ENCODE measurements at regions not wholly inside any gene's neighbourhood (a gene's known extent, or its start where the extent isn't known, plus 50 kb on each side); places are given as distances from the start of the nearest gene placed in this dataset.

DNA sequence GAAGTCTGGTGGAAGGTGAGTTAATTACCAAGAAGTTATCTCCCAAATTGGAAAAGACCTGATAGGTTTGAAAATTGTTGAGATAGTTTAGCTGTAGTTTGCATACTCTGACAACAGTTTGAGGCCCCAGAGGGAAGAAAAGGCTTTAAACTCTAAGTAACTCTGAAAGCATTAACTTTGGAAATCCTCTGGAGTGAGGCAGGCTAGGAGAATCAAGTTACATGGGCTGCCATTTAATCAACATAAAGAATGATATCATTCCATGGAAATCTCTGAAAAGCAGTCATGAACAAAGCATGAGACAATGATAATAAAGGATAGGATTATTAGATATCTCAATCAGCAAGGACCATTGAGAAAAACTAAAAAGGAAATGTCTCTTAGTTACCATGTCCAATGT is 647.1 kb downstream of the ANKRD50 start:
- Histone ChIP-seq H3K4me2 (ENCODE audit: low read depth, low read length) (no peak overlapping the region), H2AFZ (ENCODE audit: low read length) (no peak overlapping the region), H3K79me2 (ENCODE audit: low read length) (no peaks in the 10 kb centered on the region), H3K27me3 (replicated peaks; ENCODE audit: insufficient read depth, low read length) (no peaks in the 10 kb centered on the region), H4K20me1 (ENCODE audit: insufficient read depth, low read length) (no peaks in the 10 kb centered on the region), H3K27ac (ENCODE audit: low read length) (no peak overlapping the region), H3K9me3 (replicated peaks; ENCODE audit: insufficient read depth, low read length) (no peaks in the 10 kb centered on the region), H3F3A (ENCODE audit: insufficient read depth, low read length) (peaks cover 2% of the 10 kb centered on the region; the same call in 1 of the 2 replicates), H3K4me1 (ENCODE audit: low read length) (peaks cover 11% of the 10 kb centered on the region; the same call in 1 of the 2 replicates), H3K4me3 (ENCODE audit: low read length) (no peak overlapping the region), H3K36me3 (replicated peaks; ENCODE audit: insufficient read depth, low read length) (no peaks in the 10 kb centered on the region), H3K9me2 (replicated peaks; ENCODE audit: insufficient read depth, low read length) (no peaks in the 10 kb centered on the region), H3K9ac (ENCODE audit: low read length) (no peak overlapping the region)
- TF ChIP-seq EZH2phosphoT487 (IDR thresholded peaks at IDR 0.05; ENCODE audit: low read length) (no peak), EZH2 (optimal IDR thresholded peaks at IDR 0.05; ENCODE audit: low read depth, low read length) (no peak)
- TF ChIP-seq, protein P1, sequence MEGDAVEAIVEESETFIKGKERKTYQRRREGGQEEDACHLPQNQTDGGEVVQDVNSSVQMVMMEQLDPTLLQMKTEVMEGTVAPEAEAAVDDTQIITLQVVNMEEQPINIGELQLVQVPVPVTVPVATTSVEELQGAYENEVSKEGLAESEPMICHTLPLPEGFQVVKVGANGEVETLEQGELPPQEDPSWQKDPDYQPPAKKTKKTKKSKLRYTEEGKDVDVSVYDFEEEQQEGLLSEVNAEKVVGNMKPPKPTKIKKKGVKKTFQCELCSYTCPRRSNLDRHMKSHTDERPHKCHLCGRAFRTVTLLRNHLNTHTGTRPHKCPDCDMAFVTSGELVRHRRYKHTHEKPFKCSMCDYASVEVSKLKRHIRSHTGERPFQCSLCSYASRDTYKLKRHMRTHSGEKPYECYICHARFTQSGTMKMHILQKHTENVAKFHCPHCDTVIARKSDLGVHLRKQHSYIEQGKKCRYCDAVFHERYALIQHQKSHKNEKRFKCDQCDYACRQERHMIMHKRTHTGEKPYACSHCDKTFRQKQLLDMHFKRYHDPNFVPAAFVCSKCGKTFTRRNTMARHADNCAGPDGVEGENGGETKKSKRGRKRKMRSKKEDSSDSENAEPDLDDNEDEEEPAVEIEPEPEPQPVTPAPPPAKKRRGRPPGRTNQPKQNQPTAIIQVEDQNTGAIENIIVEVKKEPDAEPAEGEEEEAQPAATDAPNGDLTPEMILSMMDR (IDR thresholded peaks at IDR 0.05; ENCODE audit: low read length) = no peak
- DNase-seq = no peak

DNA sequence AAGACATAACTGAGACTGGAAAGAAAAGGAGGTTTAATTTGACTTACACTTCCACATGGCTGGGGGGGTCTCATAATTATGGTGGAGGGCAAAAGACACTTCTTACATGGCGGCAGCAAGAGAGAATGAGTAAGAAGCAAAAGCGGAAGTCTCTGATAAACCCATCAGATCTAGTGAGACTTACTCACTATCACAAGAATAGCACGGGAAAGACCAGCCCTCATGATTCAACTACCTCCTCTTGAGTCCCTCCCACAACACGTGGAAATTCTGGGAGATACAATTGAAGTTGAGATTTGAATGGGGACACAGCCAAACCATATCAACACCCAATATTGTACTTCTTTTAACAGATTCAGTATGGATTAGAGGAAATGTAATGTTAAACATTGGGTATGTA is 646.6 kb downstream of the ANKRD50 start:
- H3K9me3 ChIP-seq (replicated peaks; ENCODE audit: insufficient read depth, low read length) = no peaks in the 10 kb centered on the region
- H3K27ac ChIP-seq (ENCODE audit: low read length) = no peak overlapping the region
- H3K4me1 ChIP-seq (ENCODE audit: low read length) = peaks cover 11% of the 10 kb centered on the region; the same call in 1 of the 2 replicates
- TF ChIP-seq, protein P1 (IDR thresholded peaks at IDR 0.05; ENCODE audit: low read length) = no peak
- TF ChIP-seq EZH2 (optimal IDR thresholded peaks at IDR 0.05; ENCODE audit: low read depth, low read length) (no peak), EZH2phosphoT487 (IDR thresholded peaks at IDR 0.05; ENCODE audit: low read length) (no peak)
- H3K9me2 ChIP-seq (replicated peaks; ENCODE audit: insufficient read depth, low read length) = no peaks in the 10 kb centered on the region
- no peak overlapping the region for H3K4me2 ChIP-seq (ENCODE audit: low read depth, low read length)
- no peaks in the 10 kb centered on the region for H3K27me3 ChIP-seq (replicated peaks; ENCODE audit: insufficient read depth, low read length)
- H2AFZ ChIP-seq (ENCODE audit: low read length) = no peak overlapping the region
- H3K36me3 ChIP-seq (replicated peaks; ENCODE audit: insufficient read depth, low read length) = no peaks in the 10 kb centered on the region
- H3K9ac ChIP-seq (ENCODE audit: low read length) = no peak overlapping the region
- H3K79me2 ChIP-seq (ENCODE audit: low read length) = no peaks in the 10 kb centered on the region
- no peaks in the 10 kb centered on the region for H3F3A ChIP-seq (ENCODE audit: insufficient read depth, low read length)
- no peak overlapping the region for H3K4me3 ChIP-seq (ENCODE audit: low read length)
- no peaks in the 10 kb centered on the region for H4K20me1 ChIP-seq (ENCODE audit: insufficient read depth, low read length)
- no peak for DNase-seq

DNA sequence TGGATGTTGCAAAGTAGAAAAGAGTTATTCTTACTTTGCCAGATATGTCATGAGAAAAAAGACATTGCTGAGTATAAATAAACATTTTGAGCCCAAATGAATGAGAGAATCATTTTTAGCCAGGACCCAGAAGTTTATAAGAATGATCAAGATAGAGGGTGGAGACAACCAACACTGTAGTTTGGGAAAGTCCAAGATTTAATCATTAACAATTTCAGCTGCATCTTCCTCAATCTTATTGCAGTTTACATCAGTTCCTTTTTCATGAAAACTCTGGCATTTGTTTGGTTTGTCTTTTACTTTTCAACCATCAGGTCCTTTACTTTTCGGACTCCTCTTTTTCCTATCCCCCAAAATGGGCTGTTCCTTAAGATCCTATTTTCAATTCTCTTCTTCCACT is 645.9 kb downstream of the ANKRD50 start:
- H3K4me2 ChIP-seq (ENCODE audit: low read depth, low read length) = no peak overlapping the region
- H3K9ac ChIP-seq (ENCODE audit: low read length) = no peak overlapping the region
- DNase-seq = no peak
- no peak overlapping the region for H3K4me3 ChIP-seq (ENCODE audit: low read length)
- H3K36me3 ChIP-seq (replicated peaks; ENCODE audit: insufficient read depth, low read length) = no peaks in the 10 kb centered on the region
- TF ChIP-seq, protein P1 (IDR thresholded peaks at IDR 0.05; ENCODE audit: low read length) = no peak
- no peak for TF ChIP-seq EZH2 (optimal IDR thresholded peaks at IDR 0.05; ENCODE audit: low read depth, low read length)
- no peak for TF ChIP-seq EZH2phosphoT487 (IDR thresholded peaks at IDR 0.05; ENCODE audit: low read length)
- H3K9me3 ChIP-seq (replicated peaks; ENCODE audit: insufficient read depth, low read length) = no peaks in the 10 kb centered on the region
- H3F3A ChIP-seq (ENCODE audit: insufficient read depth, low read length) = no peaks in the 10 kb centered on the region
- no peaks in the 10 kb centered on the region for H3K27me3 ChIP-seq (replicated peaks; ENCODE audit: insufficient read depth, low read length)
- no peaks in the 10 kb centered on the region for H4K20me1 ChIP-seq (ENCODE audit: insufficient read depth, low read length)
- 0 out of 2 replicates have a peak, but pooled peaks cover 6% of the 10 kb centered on the region for H3K4me1 ChIP-seq (ENCODE audit: low read length)
- H2AFZ ChIP-seq (ENCODE audit: low read length) = no peak overlapping the region
- no peaks in the 10 kb centered on the region for H3K9me2 ChIP-seq (replicated peaks; ENCODE audit: insufficient read depth, low read length)
- no peaks in the 10 kb centered on the region for H3K79me2 ChIP-seq (ENCODE audit: low read length)
- H3K27ac ChIP-seq (ENCODE audit: low read length) = no peak overlapping the region

Data from MM.1S (cell line).